OCI-LY1 (cell line): ENCODE measurements at regions not wholly inside any gene's neighbourhood (a gene's known extent, or its start where the extent isn't known, plus 50 kb on each side); places are given as distances from the start of the nearest gene placed in this dataset.

ENCODE experiments used
- EZH2 ChIP-seq: fragments of 200-600 bp; sonication (generic), shearing (Covaris generic); IDR thresholded peaks from 2 replicates; pipeline ENCODE4 v1.8.0; 2017; ENCODE audit warnings: borderline replicate concordance, mixed run types, mild to moderate bottlenecking, antibody characterized with exemption, low read length, moderate library complexity, mixed read lengths
- TF ChIP-seq, protein P1 (sequence below): fragments of 200-600 bp; sonication (generic), shearing (Covaris generic); IDR thresholded peaks from 2 replicates; pipeline ENCODE4 v1.5.1; 2017; ENCODE audit warnings: mild to moderate bottlenecking, antibody characterized with exemption, low read length, moderate library complexity, mixed read lengths

DNA sequence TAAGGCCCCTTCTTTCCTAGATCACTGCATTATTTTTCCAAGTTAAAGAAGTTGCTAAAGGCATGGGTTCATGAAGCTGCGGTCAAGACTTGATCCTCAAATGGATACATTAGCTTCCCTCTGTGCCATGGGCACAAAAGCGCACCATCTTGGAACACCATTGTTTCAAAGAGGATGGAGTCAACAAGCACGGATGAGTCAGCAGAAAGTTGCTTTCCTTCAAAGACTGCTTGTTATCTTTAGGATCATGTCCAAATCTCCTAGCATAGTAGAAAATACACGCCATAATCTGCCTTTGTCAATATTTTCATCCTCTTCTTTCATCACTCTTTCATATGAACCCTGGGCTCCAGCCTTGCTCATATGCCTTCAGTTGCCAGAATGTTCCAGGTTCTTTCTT, 226.8 kb upstream of the GATB start:
- TF ChIP-seq, protein P1, sequence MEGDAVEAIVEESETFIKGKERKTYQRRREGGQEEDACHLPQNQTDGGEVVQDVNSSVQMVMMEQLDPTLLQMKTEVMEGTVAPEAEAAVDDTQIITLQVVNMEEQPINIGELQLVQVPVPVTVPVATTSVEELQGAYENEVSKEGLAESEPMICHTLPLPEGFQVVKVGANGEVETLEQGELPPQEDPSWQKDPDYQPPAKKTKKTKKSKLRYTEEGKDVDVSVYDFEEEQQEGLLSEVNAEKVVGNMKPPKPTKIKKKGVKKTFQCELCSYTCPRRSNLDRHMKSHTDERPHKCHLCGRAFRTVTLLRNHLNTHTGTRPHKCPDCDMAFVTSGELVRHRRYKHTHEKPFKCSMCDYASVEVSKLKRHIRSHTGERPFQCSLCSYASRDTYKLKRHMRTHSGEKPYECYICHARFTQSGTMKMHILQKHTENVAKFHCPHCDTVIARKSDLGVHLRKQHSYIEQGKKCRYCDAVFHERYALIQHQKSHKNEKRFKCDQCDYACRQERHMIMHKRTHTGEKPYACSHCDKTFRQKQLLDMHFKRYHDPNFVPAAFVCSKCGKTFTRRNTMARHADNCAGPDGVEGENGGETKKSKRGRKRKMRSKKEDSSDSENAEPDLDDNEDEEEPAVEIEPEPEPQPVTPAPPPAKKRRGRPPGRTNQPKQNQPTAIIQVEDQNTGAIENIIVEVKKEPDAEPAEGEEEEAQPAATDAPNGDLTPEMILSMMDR, result no peak
- no peak for TF ChIP-seq EZH2
